Gastrocnemius medialis (tissue), 4 donors: ENCODE measurements at regions not wholly inside any gene's neighbourhood (a gene's known extent, or its start where the extent isn't known, plus 50 kb on each side); places are given as distances from the start of the nearest gene placed in this dataset.

Experiments used
- CTCF ChIP-seq, 5 experiments: fragments of 450-650 bp in 3 of 5; fragments of 200-600 bp in 2 of 5; sonication (generic) in 2 of 5; IDR thresholded peaks in 4 of 5; conservative IDR thresholded peaks in 1 of 5; 1 replicate in 4 of 5; 2 replicates in 1 of 5; pipeline ENCODE4 v1.5.1; 2016 to 2019; ENCODE audit warnings: antibody characterized with exemption in 5 of 5, mild to moderate bottlenecking in 3 of 5, moderate library complexity in 3 of 5
- POLR2A ChIP-seq, 2 donors: fragments of 450-650 bp; IDR thresholded peaks; one replicate each; pipeline ENCODE4 v1.6.1; 2017; ENCODE audit warnings: antibody characterized with exemption in 2 of 2, mild to moderate bottlenecking in 2 of 2, moderate library complexity in 2 of 2

GRCh38 chr6:40108736-40109135, 174.5 kb upstream of the MOCS1 start:
- TF ChIP-seq CTCF (IDR thresholded peaks at IDR 0.05 in 4 of 5, conservative IDR thresholded peaks at IDR 0.05 in 1 of 5), result no peak
- TF ChIP-seq POLR2A (IDR thresholded peaks at IDR 0.05), result no peak
